Breast epithelium (tissue), 4 donors: ENCODE measurements at regions not wholly inside any gene's neighbourhood (a gene's known extent, or its start where the extent isn't known, plus 50 kb on each side); places are given as distances from the start of the nearest gene placed in this dataset.
"Not testable (repeated sequence)": the region's sequence is repeated elsewhere in the genome, so short reads cannot be mapped to it uniquely, and the experiment has no call there.

Source experiments
- DNase-seq, 2 donors: peaks; one replicate each; pipeline ENCODE4 v3.0.0-alpha.2; 2019; ENCODE audit warnings: low spot score in 2 of 2
- H3K27ac ChIP-seq, 2 donors: fragments of 200-600 bp; sonication (generic) in 1 of 2; one replicate each; pipeline ENCODE4 v1.5.1; 2016 to 2019; ENCODE audit warnings: mild to moderate bottlenecking in 1 of 2
- H3K27me3 ChIP-seq, 2 donors: fragments of 200-600 bp; sonication (generic) in 1 of 2; one replicate each; pipeline versions ENCODE4 v1.5.1 to v1.6.0; 2017 to 2019; ENCODE audit warnings: control low read depth in 1 of 2, mild to moderate bottlenecking in 1 of 2
- H3K36me3 ChIP-seq: fragments of 200-600 bp; one replicate; pipeline ENCODE4 v1.5.1; 2019
- H3K4me1 ChIP-seq, 2 donors: fragments of 200-600 bp; sonication (generic); one replicate each; pipeline ENCODE4 v1.5.1; 2016 to 2019; ENCODE audit warnings: control low read depth in 1 of 2
- H3K4me3 ChIP-seq, 3 donors: fragments of 200-600 bp; sonication (generic); 1 replicate in 2 of 3; 2 replicates in 1 of 3; pipeline ENCODE4 v1.5.1; 2016 to 2019; ENCODE audit warnings: mild to moderate bottlenecking in 3 of 3, moderate library complexity in 2 of 3
- H3K9me3 ChIP-seq, 2 donors: fragments of 200-600 bp; sonication (generic) in 1 of 2; one replicate each; pipeline ENCODE4 v1.5.1; 2016 to 2019; ENCODE audit warnings: control low read depth in 1 of 2
- POLR2A ChIP-seq: fragments of 450-650 bp; IDR thresholded peaks from one replicate; pipeline ENCODE4 v1.6.1; 2016; ENCODE audit warnings: antibody characterized with exemption, mild to moderate bottlenecking, moderate library complexity
- POLR2AphosphoS5 ChIP-seq, 3 donors: sonication (generic); formaldehyde crosslinking; IDR thresholded peaks; one replicate each; pipeline ENCODE4 v1.6.1; 2017; ENCODE audit warnings: antibody characterized with exemption in 3 of 3
- intact Hi-C: fragments of 100-400 bp; cut with DNase I; formaldehyde crosslinking; loops from one replicate; pipeline ENCODE4 v1.15.1; 2023; ENCODE audit warnings: low total_unique reads
- TF ChIP-seq, protein P1 (sequence below), 3 donors: fragments of 450-650 bp; IDR thresholded peaks; one replicate each; pipeline ENCODE4 v1.5.1; 2016 to 2017; ENCODE audit warnings: antibody characterized with exemption in 3 of 3, mild to moderate bottlenecking in 3 of 3, moderate library complexity in 3 of 3

- TF ChIP-seq POLR2A: no peak
- no peak for TF ChIP-seq POLR2AphosphoS5 (IDR thresholded peaks at IDR 0.05)
- Histone ChIP-seq H3K27ac (no peak overlapping the region), H3K9me3 (no peaks in the 10 kb centered on the region), H3K4me1 (no peaks in the 10 kb centered on the region), H3K27me3 (peaks cover 0 to 5% of the 10 kb centered on the region in 2 donors), H3K36me3 (no peaks in the 10 kb centered on the region), H3K4me3 (no peak overlapping the region)
- intact Hi-C loops: no loop called here
- DNase-seq: no peak
Observed at GRCh38 chr14:76293221-76293620, 82.7 kb upstream of the ESRRB start.

GRCh38 chr14:76293923-76294322 is 82.0 kb upstream of the ESRRB start:
- TF ChIP-seq POLR2AphosphoS5 (IDR thresholded peaks at IDR 0.05) (no peak), POLR2A (no peak)
- TF ChIP-seq, protein P1, sequence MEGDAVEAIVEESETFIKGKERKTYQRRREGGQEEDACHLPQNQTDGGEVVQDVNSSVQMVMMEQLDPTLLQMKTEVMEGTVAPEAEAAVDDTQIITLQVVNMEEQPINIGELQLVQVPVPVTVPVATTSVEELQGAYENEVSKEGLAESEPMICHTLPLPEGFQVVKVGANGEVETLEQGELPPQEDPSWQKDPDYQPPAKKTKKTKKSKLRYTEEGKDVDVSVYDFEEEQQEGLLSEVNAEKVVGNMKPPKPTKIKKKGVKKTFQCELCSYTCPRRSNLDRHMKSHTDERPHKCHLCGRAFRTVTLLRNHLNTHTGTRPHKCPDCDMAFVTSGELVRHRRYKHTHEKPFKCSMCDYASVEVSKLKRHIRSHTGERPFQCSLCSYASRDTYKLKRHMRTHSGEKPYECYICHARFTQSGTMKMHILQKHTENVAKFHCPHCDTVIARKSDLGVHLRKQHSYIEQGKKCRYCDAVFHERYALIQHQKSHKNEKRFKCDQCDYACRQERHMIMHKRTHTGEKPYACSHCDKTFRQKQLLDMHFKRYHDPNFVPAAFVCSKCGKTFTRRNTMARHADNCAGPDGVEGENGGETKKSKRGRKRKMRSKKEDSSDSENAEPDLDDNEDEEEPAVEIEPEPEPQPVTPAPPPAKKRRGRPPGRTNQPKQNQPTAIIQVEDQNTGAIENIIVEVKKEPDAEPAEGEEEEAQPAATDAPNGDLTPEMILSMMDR (IDR thresholded peaks at IDR 0.05): no peak
- no peaks in the 10 kb centered on the region for H3K9me3 ChIP-seq
- intact Hi-C loops: no loop called here
- DNase-seq: no peak
- no peak overlapping the region for H3K4me3 ChIP-seq
- H3K27me3 ChIP-seq: peaks cover 0 to 8% of the 10 kb centered on the region in 2 donors
- H3K27ac ChIP-seq: no peak overlapping the region
- no peaks in the 10 kb centered on the region for H3K4me1 ChIP-seq
- no peaks in the 10 kb centered on the region for H3K36me3 ChIP-seq

DNA sequence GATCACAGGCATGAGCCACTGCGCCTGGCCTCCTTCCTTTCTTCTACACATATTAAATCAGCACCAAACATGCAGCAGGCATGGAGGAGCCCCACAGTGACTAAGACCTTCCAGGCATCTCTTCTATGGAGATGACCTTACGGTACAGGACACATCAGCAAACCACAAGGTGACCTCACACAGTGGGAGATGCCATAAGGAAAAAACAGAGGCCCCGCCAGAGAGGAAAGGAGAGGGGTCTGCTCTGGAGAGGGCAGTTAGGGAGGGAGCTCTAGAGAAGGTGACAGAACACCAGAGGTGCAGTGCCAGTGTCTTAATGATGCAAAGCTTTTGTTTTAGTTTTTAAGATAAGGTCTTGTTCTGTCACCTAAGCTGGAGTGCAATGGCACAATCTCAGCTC is 81.1 kb upstream of the ESRRB start:
- H3K27ac ChIP-seq: no peak overlapping the region
- no peaks in the 10 kb centered on the region for H3K4me1 ChIP-seq
- no peak overlapping the region for H3K4me3 ChIP-seq
- no peaks in the 10 kb centered on the region for H3K36me3 ChIP-seq
- peaks cover 0 to 8% of the 10 kb centered on the region in 2 donors for H3K27me3 ChIP-seq
- TF ChIP-seq POLR2A (no peak), POLR2AphosphoS5 (IDR thresholded peaks at IDR 0.05) (no peak)
- TF ChIP-seq, protein P1 (IDR thresholded peaks at IDR 0.05): no peak
- DNase-seq: no peak
- H3K9me3 ChIP-seq: no peaks in the 10 kb centered on the region
- intact Hi-C loops: no loop called here

DNA sequence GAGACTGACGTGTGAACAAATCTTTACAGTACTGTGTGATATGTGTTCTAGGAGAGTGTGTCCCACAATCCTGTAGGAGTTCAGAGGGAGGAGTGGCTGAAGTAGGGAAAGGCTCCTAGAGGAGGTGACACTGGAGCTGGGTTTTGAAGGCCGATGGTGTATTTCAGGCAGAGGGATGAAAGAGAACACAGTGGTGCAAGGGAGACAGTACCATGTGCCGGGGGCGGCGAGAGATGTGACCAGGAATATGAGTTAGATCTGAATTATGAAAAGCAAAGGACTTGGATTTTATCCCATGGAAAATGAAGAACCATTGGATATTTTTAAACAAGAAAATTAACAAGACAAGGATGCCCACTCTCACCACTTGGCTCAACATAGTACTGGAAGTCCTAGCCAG is 77.0 kb upstream of the ESRRB start:
- Histone ChIP-seq H3K9me3 (no peaks in the 10 kb centered on the region), H3K36me3 (no peaks in the 10 kb centered on the region), H3K27me3 (peaks cover 0 to 8% of the 10 kb centered on the region in 2 donors), H3K4me3 (no peak overlapping the region), H3K27ac (no peak overlapping the region), H3K4me1 (no peaks in the 10 kb centered on the region)
- TF ChIP-seq POLR2AphosphoS5 (IDR thresholded peaks at IDR 0.05): no peak
- TF ChIP-seq, protein P1 (IDR thresholded peaks at IDR 0.05): no peak
- intact Hi-C loops: no loop called here
- DNase-seq: no peak

DNA sequence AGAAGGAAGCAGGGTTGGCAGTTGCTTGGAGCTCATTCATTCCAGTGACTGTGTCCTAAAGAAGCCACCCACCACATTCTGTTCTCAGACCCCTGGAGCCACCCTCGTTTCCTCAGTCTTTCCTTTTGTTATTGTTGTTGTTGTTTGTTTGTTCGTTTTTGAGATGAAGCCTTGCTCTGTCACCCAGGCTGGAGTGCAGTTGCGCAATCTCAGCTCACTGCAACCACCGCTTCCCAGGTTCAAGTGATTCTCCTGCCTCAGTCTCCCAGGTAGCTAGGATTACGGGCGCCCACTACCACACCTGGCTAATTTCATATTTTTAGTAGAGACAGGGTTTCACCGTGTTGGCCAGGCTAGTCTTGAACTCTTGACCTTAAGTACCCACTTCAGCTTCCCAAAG is 72.7 kb upstream of the ESRRB start:
- DNase-seq, H3K4me3 ChIP-seq, H3K36me3 ChIP-seq, intact Hi-C loops, H3K9me3 ChIP-seq, H3K27ac ChIP-seq, H3K4me1 ChIP-seq, H3K27me3 ChIP-seq: not testable (repeated sequence)

- no peak for TF ChIP-seq POLR2A
- TF ChIP-seq, protein P1 (IDR thresholded peaks at IDR 0.05): no peak
- TF ChIP-seq POLR2AphosphoS5 (IDR thresholded peaks at IDR 0.05): no peak
- H3K9me3 ChIP-seq: no peaks in the 10 kb centered on the region
- H3K36me3 ChIP-seq: no peaks in the 10 kb centered on the region
- H3K27ac ChIP-seq: no peak overlapping the region
- H3K4me1 ChIP-seq: no peaks in the 10 kb centered on the region
- intact Hi-C loops: no loop called here
- DNase-seq: no peak
- no peak overlapping the region for H3K4me3 ChIP-seq
- H3K27me3 ChIP-seq: no peaks in the 10 kb centered on the region
Observed at GRCh38 chr14:76304536-76305267, 71.2 kb upstream of the ESRRB start.
